ENCODE measurements at regions not wholly inside any gene's neighbourhood (a gene's known extent, or its start where the extent isn't known, plus 50 kb on each side); places are given as distances from the start of the nearest gene placed in this dataset.

DNA sequence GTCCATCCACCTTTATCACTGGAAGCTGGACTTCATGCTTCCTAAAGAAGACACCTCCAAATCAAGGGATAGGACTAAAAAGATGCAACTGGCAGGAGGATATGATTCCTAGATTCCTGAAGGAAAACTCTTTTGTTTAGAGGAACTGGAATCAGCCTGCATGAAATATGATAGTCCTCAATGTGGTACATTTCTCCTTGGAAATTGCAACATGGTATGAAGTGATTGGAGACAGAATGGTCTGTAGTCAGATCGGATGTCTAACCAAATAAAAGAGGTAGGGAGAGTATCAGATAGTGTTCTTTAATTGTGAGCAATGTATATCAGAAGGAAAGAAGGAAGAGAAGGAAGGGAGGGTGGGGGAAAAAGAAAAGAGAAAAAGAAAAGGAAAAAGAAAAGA lies 116.1 kb upstream of the FSTL4 start:
- no peaks in the 10 kb centered on the region for H3K9me3 Mint-ChIP-seq
- H3K4me1 Mint-ChIP-seq: no peaks in the 10 kb centered on the region
- H3K27ac Mint-ChIP-seq: no peak overlapping the region
- TF ChIP-seq, protein P1, sequence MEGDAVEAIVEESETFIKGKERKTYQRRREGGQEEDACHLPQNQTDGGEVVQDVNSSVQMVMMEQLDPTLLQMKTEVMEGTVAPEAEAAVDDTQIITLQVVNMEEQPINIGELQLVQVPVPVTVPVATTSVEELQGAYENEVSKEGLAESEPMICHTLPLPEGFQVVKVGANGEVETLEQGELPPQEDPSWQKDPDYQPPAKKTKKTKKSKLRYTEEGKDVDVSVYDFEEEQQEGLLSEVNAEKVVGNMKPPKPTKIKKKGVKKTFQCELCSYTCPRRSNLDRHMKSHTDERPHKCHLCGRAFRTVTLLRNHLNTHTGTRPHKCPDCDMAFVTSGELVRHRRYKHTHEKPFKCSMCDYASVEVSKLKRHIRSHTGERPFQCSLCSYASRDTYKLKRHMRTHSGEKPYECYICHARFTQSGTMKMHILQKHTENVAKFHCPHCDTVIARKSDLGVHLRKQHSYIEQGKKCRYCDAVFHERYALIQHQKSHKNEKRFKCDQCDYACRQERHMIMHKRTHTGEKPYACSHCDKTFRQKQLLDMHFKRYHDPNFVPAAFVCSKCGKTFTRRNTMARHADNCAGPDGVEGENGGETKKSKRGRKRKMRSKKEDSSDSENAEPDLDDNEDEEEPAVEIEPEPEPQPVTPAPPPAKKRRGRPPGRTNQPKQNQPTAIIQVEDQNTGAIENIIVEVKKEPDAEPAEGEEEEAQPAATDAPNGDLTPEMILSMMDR (conservative IDR thresholded peaks at IDR 0.05): no peak
- H3K36me3 Mint-ChIP-seq (ENCODE audit: low read depth): no peaks in the 10 kb centered on the region
- H3K4me3 ChIP-seq (ENCODE audit: low read length): no peak overlapping the region
- WGBS, 2 experiments (ENCODE audit: insufficient coverage in 1 of 2, insufficient read length in 1 of 2): 89 to 100% methylated on average over 1 of the region's 1 CpG
- H3K27me3 Mint-ChIP-seq (ENCODE audit: insufficient read depth): peaks cover 9% of the 10 kb centered on the region
- no peak overlapping the region for H3K9ac ChIP-seq (ENCODE audit: extremely low read depth, low read length, poor library complexity, severe bottlenecking)
- DNase-seq: no peak
- no peaks in the 10 kb centered on the region for H3K4me1 ChIP-seq (ENCODE audit: control insufficient read depth, insufficient read depth, low read length)
- no peak overlapping the region for H3K4me3 Mint-ChIP-seq
- no peaks in the 10 kb centered on the region for H3K9me3 ChIP-seq (ENCODE audit: control insufficient read depth, low read length)
- no peak overlapping the region for H3K27ac ChIP-seq (ENCODE audit: low read depth, low read length)
- peaks cover 4% of the 10 kb centered on the region for H3K27me3 ChIP-seq (ENCODE audit: control insufficient read depth, insufficient read depth, low read length, poor library complexity, severe bottlenecking)
- no peaks in the 10 kb centered on the region for H3K36me3 ChIP-seq (ENCODE audit: control insufficient read depth, insufficient read depth, low read length)

DNA sequence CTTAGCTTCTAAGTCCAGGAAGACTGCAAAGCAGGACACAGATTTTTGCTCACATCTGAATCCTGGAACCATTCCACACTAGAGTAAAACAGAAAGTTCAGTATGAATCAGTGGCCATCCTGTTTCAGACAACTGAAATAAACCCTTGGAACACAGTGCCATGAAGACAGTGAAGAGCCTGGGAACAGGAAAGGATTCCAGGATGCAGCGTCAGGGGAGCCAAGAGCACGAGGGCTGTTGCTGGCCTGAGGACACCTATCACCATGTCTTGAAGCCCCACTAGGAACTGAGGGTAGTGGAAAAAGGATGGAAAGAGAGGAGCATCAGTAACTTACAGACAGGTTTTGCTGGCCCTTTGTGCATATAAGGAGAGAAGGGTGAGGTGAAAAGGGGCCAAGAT lies 115.3 kb upstream of the FSTL4 start:
- no peak overlapping the region for H3K9ac ChIP-seq (ENCODE audit: extremely low read depth, low read length, poor library complexity, severe bottlenecking)
- DNase-seq: no peak
- H3K9me3 ChIP-seq (ENCODE audit: control insufficient read depth, low read length): no peaks in the 10 kb centered on the region
- Mint-ChIP-seq H3K9me3 (peaks cover 3% of the 10 kb centered on the region), H3K4me3 (no peak overlapping the region), H3K27me3 (ENCODE audit: insufficient read depth) (peaks cover 9% of the 10 kb centered on the region), H3K36me3 (ENCODE audit: low read depth) (no peaks in the 10 kb centered on the region), H3K27ac (no peak overlapping the region), H3K4me1 (no peaks in the 10 kb centered on the region)
- H3K27ac ChIP-seq (ENCODE audit: low read depth, low read length): no peak overlapping the region
- no peaks in the 10 kb centered on the region for H3K4me1 ChIP-seq (ENCODE audit: control insufficient read depth, insufficient read depth, low read length)
- TF ChIP-seq, protein P1 (conservative IDR thresholded peaks at IDR 0.05): no peak
- H3K4me3 ChIP-seq (ENCODE audit: low read length): no peak overlapping the region
- H3K27me3 ChIP-seq (ENCODE audit: control insufficient read depth, insufficient read depth, low read length, poor library complexity, severe bottlenecking): peaks cover 4% of the 10 kb centered on the region
- H3K36me3 ChIP-seq (ENCODE audit: control insufficient read depth, insufficient read depth, low read length): no peaks in the 10 kb centered on the region
- WGBS, 2 experiments (ENCODE audit: insufficient coverage in 1 of 2, insufficient read length in 1 of 2): 90% methylated on average over 2 of the region's 2 CpGs; no CpG with 5 or more reads in 1 of the 2 experiments

DNA sequence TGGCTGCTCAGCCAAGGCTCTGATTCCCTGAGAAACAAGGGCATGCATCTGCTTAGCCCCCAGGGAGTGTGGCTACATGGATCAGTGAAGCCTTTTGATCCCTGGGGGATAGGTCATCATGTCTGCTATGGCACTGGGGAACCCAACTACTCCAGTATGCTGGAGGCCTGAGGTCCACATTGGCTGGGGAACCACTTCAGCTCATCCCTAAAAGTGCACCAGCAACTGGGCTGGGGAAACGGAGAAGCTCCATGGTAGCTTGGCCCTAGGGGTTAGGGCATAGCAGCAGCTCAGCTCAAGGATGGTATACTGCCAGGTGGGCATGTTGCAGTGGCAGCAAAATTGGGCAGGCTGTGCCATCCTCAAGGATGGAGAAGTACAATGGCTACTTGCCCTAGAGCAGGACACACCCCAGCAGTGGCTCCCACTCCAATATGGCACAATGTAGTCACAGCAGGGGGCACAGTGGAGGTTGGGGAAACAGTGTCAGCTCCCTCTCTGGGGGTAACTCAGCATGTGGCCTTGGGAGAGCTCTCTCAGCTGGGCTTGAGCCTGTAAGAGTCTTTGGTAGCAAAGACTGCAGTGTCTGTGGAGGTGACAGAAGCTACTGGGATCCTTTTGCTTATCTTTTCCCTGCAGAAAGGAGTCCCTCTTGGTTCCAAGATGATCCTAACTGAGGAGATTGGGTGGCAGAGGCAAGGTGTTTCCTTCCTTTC lies 111.5 kb upstream of the FSTL4 start:
- no peak overlapping the region for H3K27ac Mint-ChIP-seq
- peaks cover 9% of the 10 kb centered on the region for H3K27me3 Mint-ChIP-seq (ENCODE audit: insufficient read depth)
- H3K9me3 ChIP-seq (ENCODE audit: control insufficient read depth, low read length): peaks cover 7% of the 10 kb centered on the region
- WGBS, 2 experiments (ENCODE audit: insufficient coverage in 1 of 2, insufficient read length in 1 of 2): 17 to 41% methylated on average over 1 of the region's 1 CpG
- no peak overlapping the region for H3K4me3 ChIP-seq (ENCODE audit: low read length)
- no peak overlapping the region for H3K4me3 Mint-ChIP-seq
- H3K4me1 Mint-ChIP-seq: no peaks in the 10 kb centered on the region
- H3K9me3 Mint-ChIP-seq: peaks cover 21% of the 10 kb centered on the region
- H3K36me3 Mint-ChIP-seq (ENCODE audit: low read depth): no peaks in the 10 kb centered on the region
- no peaks in the 10 kb centered on the region for H3K4me1 ChIP-seq (ENCODE audit: control insufficient read depth, insufficient read depth, low read length)
- DNase-seq: no peak
- TF ChIP-seq, protein P1 (conservative IDR thresholded peaks at IDR 0.05): no peak
- no peaks in the 10 kb centered on the region for H3K36me3 ChIP-seq (ENCODE audit: control insufficient read depth, insufficient read depth, low read length)
- H3K27ac ChIP-seq (ENCODE audit: low read depth, low read length): no peak overlapping the region
- no peak overlapping the region for H3K9ac ChIP-seq (ENCODE audit: extremely low read depth, low read length, poor library complexity, severe bottlenecking)
- H3K27me3 ChIP-seq (ENCODE audit: control insufficient read depth, insufficient read depth, low read length, poor library complexity, severe bottlenecking): peaks cover 4% of the 10 kb centered on the region

All from endodermal cell (in vitro differentiated cells).